OCI-LY3 (cell line): ENCODE measurements at regions not wholly inside any gene's neighbourhood (a gene's known extent, or its start where the extent isn't known, plus 50 kb on each side); places are given as distances from the start of the nearest gene placed in this dataset.

ENCODE experiments used
- H2AFZ ChIP-seq: fragments of 200-600, 300-600 bp; shearing (Covaris generic); 2 replicates; pipeline ENCODE4 v1.6.0; 2014; ENCODE audit warnings: antibody characterized with exemption, low read depth, low read length
- H3K27ac ChIP-seq: fragments of 200-600, 300-600 bp; sonication (generic); 2 replicates; pipeline ENCODE4 v1.5.1; 2014; ENCODE audit warnings: mild to moderate bottlenecking, low read length, moderate library complexity, mixed read lengths
- H3K27me3 ChIP-seq: fragments of 200-600, 300-600 bp; sonication (generic); 2 replicates; pipeline ENCODE4 v1.6.1; 2014; ENCODE audit warnings: low read depth, low read length, mixed read lengths
- H3K36me3 ChIP-seq: fragments of 200-600, 300-600 bp; sonication (generic); replicated peaks from 2 replicates; pipeline ENCODE3; 2014; ENCODE audit warnings: low read depth, low read length, mixed read lengths
- H3K4me1 ChIP-seq: fragments of 300-600, 200-600 bp; sonication (generic); 2 replicates; pipeline ENCODE4 v1.6.1; 2014; ENCODE audit warnings: low read length, mixed read lengths
- H3K4me2 ChIP-seq: fragments of 200-600, 300-600 bp; sonication (generic); 2 replicates; pipeline ENCODE4 v1.6.1; 2014; ENCODE audit warnings: low read length, mixed read lengths
- H3K4me3 ChIP-seq: fragments of 300-600, 200-600 bp; sonication (generic); 2 replicates; pipeline ENCODE4 v1.5.1; 2014; ENCODE audit warnings: antibody characterized with exemption, mild to moderate bottlenecking, low read length, moderate library complexity
- H3K79me2 ChIP-seq: fragments of 300-600, 200-600 bp; shearing (Covaris generic); 2 replicates; pipeline ENCODE4 v1.6.1; 2014; ENCODE audit warnings: mild to moderate bottlenecking, low read length, mixed read lengths
- H3K9ac ChIP-seq: fragments of 300-600, 200-600 bp; shearing (Covaris generic); 2 replicates; pipeline ENCODE4 v1.6.0; 2014; ENCODE audit warnings: mild to moderate bottlenecking, low read length, moderate library complexity
- H3K9me3 ChIP-seq: fragments of 200-600, 300-600 bp; shearing (Covaris generic); 2 replicates; pipeline ENCODE4 v1.6.1; 2014; ENCODE audit warnings: low read length, mixed read lengths; ENCODE audit not compliant: insufficient read depth
- H4K20me1 ChIP-seq: fragments of 200-600, 300-600 bp; sonication (generic); 2 replicates; pipeline ENCODE4 v1.6.1; 2016; ENCODE audit warnings: low read length, mixed read lengths; ENCODE audit not compliant: insufficient read depth
- EZH2phosphoT487 ChIP-seq: fragments of 200-600 bp; shearing (Covaris generic); IDR thresholded peaks from 2 replicates; pipeline ENCODE4 v1.6.1; 2018; ENCODE audit warnings: antibody characterized with exemption, mixed run types, low read depth
- TF ChIP-seq, protein P1 (sequence below): fragments of 200-600, 300-600 bp; sonication (generic); IDR thresholded peaks from 2 replicates; pipeline ENCODE4 v1.5.1; 2014; ENCODE audit warnings: antibody characterized with exemption, low read length, low read depth

DNA sequence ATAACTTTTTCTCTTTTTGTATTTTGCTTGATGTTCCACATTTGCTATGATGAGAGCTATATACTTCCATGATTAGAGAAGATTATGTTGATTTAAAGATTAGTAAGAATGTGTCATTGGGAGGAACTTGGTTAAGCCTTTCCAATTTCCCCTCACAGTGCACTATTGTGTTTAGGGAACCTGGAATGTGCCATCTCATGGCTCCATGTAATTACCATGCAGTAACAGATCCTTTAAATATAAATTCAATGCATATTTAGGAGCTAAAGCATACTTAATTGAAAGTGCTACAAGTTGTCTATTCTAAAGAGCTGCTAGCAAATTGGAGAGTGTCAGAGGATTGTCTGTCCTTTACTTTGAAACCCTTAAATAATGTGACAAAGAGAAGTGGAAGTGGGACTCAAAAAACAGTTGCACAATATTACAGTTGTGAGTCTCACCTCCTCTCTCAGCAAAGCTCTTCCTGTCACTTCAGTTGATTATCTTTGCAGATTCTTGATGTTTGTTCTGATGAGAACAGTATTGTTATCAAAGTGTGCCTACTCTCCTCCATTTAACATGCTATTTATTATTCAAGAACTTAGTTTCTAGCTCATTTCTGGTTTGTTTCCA is 1162.7 kb upstream of the ZEB2 start:
- Histone ChIP-seq H3K4me3 (no peak overlapping the region), H4K20me1 (no peaks in the 10 kb centered on the region), H3K36me3 (no peaks in the 10 kb centered on the region), H3K79me2 (no peaks in the 10 kb centered on the region), H3K27me3 (no peaks in the 10 kb centered on the region), H2AFZ (no peak overlapping the region), H3K9ac (no peak overlapping the region), H3K4me1 (peaks cover 15% of the 10 kb centered on the region), H3K9me3 (no peaks in the 10 kb centered on the region), H3K4me2 (no peak overlapping the region), H3K27ac (no peak overlapping the region)
- no peak for TF ChIP-seq EZH2phosphoT487
- TF ChIP-seq, protein P1, sequence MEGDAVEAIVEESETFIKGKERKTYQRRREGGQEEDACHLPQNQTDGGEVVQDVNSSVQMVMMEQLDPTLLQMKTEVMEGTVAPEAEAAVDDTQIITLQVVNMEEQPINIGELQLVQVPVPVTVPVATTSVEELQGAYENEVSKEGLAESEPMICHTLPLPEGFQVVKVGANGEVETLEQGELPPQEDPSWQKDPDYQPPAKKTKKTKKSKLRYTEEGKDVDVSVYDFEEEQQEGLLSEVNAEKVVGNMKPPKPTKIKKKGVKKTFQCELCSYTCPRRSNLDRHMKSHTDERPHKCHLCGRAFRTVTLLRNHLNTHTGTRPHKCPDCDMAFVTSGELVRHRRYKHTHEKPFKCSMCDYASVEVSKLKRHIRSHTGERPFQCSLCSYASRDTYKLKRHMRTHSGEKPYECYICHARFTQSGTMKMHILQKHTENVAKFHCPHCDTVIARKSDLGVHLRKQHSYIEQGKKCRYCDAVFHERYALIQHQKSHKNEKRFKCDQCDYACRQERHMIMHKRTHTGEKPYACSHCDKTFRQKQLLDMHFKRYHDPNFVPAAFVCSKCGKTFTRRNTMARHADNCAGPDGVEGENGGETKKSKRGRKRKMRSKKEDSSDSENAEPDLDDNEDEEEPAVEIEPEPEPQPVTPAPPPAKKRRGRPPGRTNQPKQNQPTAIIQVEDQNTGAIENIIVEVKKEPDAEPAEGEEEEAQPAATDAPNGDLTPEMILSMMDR: no peak

DNA sequence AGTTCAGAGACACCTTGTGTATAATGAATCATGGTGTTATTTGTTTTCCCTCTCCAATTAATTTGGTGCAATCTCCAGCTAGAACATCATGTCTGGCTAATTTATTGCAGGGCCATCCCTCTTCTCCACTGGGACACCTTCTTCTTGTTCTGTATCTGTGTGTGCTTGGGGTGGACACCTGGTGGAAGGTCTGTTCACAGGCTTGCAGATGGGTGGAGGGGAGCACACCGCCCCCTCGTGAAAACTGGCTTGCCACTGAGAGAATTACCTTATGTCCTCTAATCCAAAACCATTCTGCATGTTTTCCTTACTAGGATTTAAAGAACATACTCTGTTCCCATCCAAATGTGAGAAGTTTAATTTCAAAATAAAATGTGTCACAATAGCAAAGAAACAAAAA is 1160.4 kb upstream of the ZEB2 start:
- no peak overlapping the region for H3K4me3 ChIP-seq
- H3K4me2 ChIP-seq: no peak overlapping the region
- H3K9me3 ChIP-seq: no peaks in the 10 kb centered on the region
- no peaks in the 10 kb centered on the region for H3K27me3 ChIP-seq
- no peak for TF ChIP-seq EZH2phosphoT487
- TF ChIP-seq, protein P1: no peak
- H2AFZ ChIP-seq: no peak overlapping the region
- no peak overlapping the region for H3K27ac ChIP-seq
- H3K36me3 ChIP-seq: no peaks in the 10 kb centered on the region
- peaks cover 7% of the 10 kb centered on the region for H3K4me1 ChIP-seq
- H4K20me1 ChIP-seq: no peaks in the 10 kb centered on the region
- no peak overlapping the region for H3K9ac ChIP-seq
- no peaks in the 10 kb centered on the region for H3K79me2 ChIP-seq

DNA sequence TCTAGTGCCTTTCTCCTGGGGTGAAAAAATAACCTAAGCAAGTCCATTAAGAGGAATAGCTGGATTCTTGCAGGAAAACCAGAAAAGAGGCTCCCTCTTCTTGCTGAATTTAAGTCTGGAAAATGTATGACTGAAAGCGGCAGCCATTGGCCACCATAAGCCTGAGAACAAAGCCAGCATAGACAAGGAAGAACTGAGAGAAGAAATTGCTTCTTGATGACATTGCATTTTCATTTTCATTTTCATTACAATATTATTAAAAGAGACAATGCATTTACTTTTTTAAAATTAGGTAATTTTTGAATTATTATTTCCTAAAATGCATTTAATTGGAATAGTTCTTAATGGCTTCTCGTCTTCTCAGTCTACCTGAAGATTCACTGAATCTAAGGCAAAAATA is 1157.5 kb upstream of the ZEB2 start:
- no peak overlapping the region for H3K4me2 ChIP-seq
- H2AFZ ChIP-seq: no peak overlapping the region
- no peak for TF ChIP-seq EZH2phosphoT487
- TF ChIP-seq, protein P1: no peak

GRCh38 chr2:145674705-145675104 is 1154.8 kb upstream of the ZEB2 start:
- H3K27me3 ChIP-seq: no peaks in the 10 kb centered on the region
- TF ChIP-seq, protein P1: no peak
- TF ChIP-seq EZH2phosphoT487: no peak
- H3K79me2 ChIP-seq: no peaks in the 10 kb centered on the region
- H3K4me1 ChIP-seq: peaks cover 3% of the 10 kb centered on the region; the same call in 1 of the 2 replicates
- H3K4me3 ChIP-seq: no peak overlapping the region
- no peak overlapping the region for H2AFZ ChIP-seq
- H3K27ac ChIP-seq: no peak overlapping the region
- no peaks in the 10 kb centered on the region for H3K36me3 ChIP-seq
- no peak overlapping the region for H3K4me2 ChIP-seq
- H3K9me3 ChIP-seq: no peaks in the 10 kb centered on the region
- no peaks in the 10 kb centered on the region for H4K20me1 ChIP-seq
- H3K9ac ChIP-seq: no peak overlapping the region

More for the DNA sequence above, 1157.5 kb upstream of the ZEB2 start:
- Histone ChIP-seq H3K4me3 (no peak overlapping the region), H3K36me3 (no peaks in the 10 kb centered on the region), H3K9ac (no peak overlapping the region), H3K79me2 (no peaks in the 10 kb centered on the region), H3K27me3 (no peaks in the 10 kb centered on the region), H4K20me1 (no peaks in the 10 kb centered on the region), H3K9me3 (no peaks in the 10 kb centered on the region), H3K27ac (no peak overlapping the region), H3K4me1 (peaks cover 3% of the 10 kb centered on the region; the same call in 1 of the 2 replicates)
